GM06990 (cell line): ENCODE measurements at regions not wholly inside any gene's neighbourhood (a gene's known extent, or its start where the extent isn't known, plus 50 kb on each side); places are given as distances from the start of the nearest gene placed in this dataset.

ENCODE experiments used
- DNase-seq: peaks from one replicate; pipeline ENCODE4 v3.0.0-alpha.2; 2011; ENCODE audit not compliant: insufficient read length; ENCODE audit errors: extremely low read depth
- H3K27me3 ChIP-seq: replicated peaks from 2 replicates; pipeline ENCODE4 v1.6.0; 2011; ENCODE audit warnings: low read length; ENCODE audit not compliant: control insufficient read depth, insufficient read depth
- H3K36me3 ChIP-seq: 2 replicates; pipeline ENCODE4 v1.5.1; 2011; ENCODE audit warnings: low read length; ENCODE audit not compliant: control insufficient read depth, insufficient read depth
- H3K4me3 ChIP-seq: replicated peaks from 2 replicates; pipeline ENCODE4 v1.5.1; 2011; ENCODE audit warnings: low read depth, mild to moderate bottlenecking, control low read depth, low read length
- CTCF ChIP-seq: IDR thresholded peaks from 2 replicates; pipeline ENCODE4 v1.5.1; 2011; ENCODE audit warnings: low read length, control low read depth, mild to moderate bottlenecking, inconsistent platforms; ENCODE audit not compliant: insufficient read depth, poor library complexity, severe bottlenecking

GRCh38 chr3:10746001-10746400 is 70.0 kb upstream of the SLC6A11 start:
- Histone ChIP-seq H3K4me3 (no peak overlapping the region), H3K27me3 (no peaks in the 10 kb centered on the region; the same call in 1 of the 2 replicates), H3K36me3 (no peaks in the 10 kb centered on the region)
- TF ChIP-seq CTCF: no peak
- no peak for DNase-seq

- no peak for TF ChIP-seq CTCF
- no peaks in the 10 kb centered on the region for H3K36me3 ChIP-seq
- H3K4me3 ChIP-seq: no peak overlapping the region
- no peaks in the 10 kb centered on the region; the same call in 1 of the 2 replicates for H3K27me3 ChIP-seq
- no peak for DNase-seq
These were observed 69.3 kb upstream of the SLC6A11 start for GRCh38 chr3:10746684-10747083.

GRCh38 chr3:10747341-10747740 is 68.7 kb upstream of the SLC6A11 start:
- Histone ChIP-seq H3K36me3 (no peaks in the 10 kb centered on the region), H3K4me3 (no peak overlapping the region), H3K27me3 (no peaks in the 10 kb centered on the region; the same call in 1 of the 2 replicates)
- DNase-seq: no peak
- no peak for TF ChIP-seq CTCF

- TF ChIP-seq CTCF: no peak
- no peak for DNase-seq
- Histone ChIP-seq H3K4me3 (no peak overlapping the region), H3K36me3 (no peaks in the 10 kb centered on the region), H3K27me3 (no peaks in the 10 kb centered on the region; the same call in 1 of the 2 replicates)
These were observed 68.0 kb upstream of the SLC6A11 start for GRCh38 chr3:10748040-10748439.

GRCh38 chr3:10753964-10754363 is 62.1 kb upstream of the SLC6A11 start:
- DNase-seq: no peak
- TF ChIP-seq CTCF: no peak
- no peaks in the 10 kb centered on the region; the same call in 1 of the 2 replicates for H3K27me3 ChIP-seq
- H3K36me3 ChIP-seq: no peaks in the 10 kb centered on the region
- H3K4me3 ChIP-seq: no peak overlapping the region

- DNase-seq: no peak
- Histone ChIP-seq H3K4me3 (no peak overlapping the region), H3K36me3 (no peaks in the 10 kb centered on the region), H3K27me3 (no peaks in the 10 kb centered on the region; the same call in 1 of the 2 replicates)
- no peak for TF ChIP-seq CTCF
These were observed 59.5 kb upstream of the SLC6A11 start for GRCh38 chr3:10756546-10756945.
